GM18511 (cell line): ENCODE measurements at regions not wholly inside any gene's neighbourhood (a gene's known extent, or its start where the extent isn't known, plus 50 kb on each side); places are given as distances from the start of the nearest gene placed in this dataset.
"Not testable (repeated sequence)": the region's sequence is repeated elsewhere in the genome, so short reads cannot be mapped to it uniquely, and the experiment has no call there.

Source experiments
- ATAC-seq: cut with Tn5 transposase; IDR thresholded peaks from one replicate; pipeline ENCODE4 v1.9.1; 2021; ENCODE audit warnings: mild to moderate bottlenecking, moderate library complexity; ENCODE audit not compliant: unreplicated experiment

DNA sequence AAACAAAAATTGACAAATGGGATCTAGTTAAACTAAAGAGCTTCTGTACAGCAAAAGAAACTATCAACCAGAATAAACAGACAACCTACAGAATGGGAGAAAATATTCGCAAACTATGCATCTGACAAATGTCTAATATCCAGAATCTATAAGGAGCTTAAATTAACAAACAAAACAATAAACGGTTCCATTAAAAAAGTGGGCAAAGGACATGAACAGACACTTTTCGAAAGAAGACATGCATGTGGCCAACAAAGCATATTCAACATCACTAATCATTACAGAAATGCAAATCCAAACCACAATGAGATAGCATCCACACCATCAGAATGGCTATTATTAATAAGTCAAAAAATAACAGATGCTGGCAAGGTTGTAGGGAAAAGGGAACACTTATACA lies 50.5 kb upstream of the MED13L start:
- not testable (repeated sequence) for ATAC-seq

DNA sequence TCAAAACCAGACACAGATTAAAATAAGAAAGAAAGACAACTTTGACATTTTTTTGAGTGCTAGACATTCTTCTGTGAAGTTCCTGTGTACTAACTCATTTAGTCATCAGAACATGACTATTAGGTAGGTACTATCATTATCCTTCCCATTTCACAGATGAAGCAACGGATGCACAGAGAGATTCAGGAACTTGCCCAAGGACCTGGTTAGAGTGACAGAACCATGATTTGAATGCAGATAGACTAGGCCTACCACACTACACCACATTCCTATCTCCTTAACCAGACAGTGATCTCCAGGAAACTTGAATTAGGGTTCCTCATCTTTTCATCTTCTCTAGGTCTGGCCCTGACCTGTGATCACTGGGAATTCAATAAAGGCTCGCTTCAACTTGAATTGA lies 54.4 kb upstream of the MED13L start:
- ATAC-seq: no peak

DNA sequence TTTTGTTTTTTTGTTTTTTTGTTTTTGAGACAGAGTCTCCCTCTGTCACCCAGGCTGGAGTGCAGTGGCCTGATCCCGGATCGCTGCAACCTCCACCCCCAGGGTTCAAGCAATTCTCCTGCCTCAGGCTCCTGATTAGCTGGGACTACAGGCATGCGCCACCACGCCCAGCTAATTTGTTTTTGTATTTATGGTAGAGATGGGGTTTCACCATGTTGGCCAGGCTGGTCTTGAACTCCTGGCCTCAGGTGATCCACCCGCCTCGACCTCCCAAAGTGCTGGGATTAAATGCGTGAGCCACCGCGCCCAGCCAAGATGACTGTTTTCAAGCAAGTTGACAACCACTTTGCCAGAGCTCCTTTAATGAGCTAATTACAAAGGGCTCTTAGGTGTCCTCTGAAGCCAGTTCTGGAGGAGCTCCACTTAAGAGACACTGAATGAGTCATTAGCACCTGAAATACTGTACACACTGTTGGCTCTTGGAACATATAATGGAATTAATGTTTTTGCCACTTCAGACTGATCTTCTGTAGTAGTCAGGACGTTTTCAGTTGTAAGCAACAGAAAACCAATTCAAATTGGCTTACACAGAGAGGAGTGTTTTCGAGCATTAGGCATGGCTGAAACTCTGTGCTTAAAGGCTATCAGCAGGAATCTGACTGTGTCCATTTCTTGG lies 55.4 kb upstream of the MED13L start:
- no peak for ATAC-seq

DNA sequence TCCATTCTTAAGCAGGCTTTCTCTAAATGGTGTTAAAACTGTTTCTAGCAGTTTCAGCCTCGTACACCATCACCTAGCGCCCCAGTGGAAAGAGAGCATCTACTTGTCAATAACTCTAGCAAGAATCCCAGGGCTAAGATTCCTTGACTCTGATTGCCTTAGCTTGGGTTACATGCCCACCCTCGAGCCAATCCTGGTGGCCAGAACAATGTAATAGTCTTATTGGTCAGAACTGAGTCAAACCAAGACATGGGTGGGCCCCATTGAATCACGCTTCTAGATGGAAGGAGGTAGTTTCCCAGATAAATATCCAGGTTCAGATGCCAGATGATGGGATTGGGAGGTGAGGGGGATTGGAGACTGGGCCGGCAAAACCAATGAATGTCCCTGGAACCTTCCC lies 55.9 kb upstream of the MED13L start:
- no peak for ATAC-seq

DNA sequence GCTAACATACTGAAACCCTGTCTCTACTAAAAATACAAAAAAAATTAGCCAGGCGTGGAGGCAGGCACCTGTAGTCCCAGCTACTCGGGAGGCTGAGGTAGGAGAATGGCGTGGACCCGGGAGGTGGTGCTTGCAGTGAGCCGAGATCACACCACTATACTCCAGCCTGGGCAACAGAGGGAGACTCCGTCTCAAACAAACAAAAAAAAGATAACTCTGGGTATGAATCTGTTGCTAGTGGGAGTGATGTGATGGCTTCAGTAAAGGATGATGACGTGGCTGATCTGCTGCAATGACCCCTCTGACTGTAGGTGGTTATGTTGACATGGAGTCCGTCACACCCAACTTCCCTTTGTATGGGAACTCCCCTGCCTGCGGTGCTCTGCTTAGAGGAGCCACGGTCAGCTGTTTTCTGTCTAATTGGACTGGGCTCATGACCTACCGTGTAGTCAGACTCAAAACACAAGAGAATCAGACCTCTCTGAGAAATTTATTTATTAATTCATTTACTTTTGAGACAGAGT lies 59.1 kb upstream of the MED13L start:
- ATAC-seq: peak; percentile 81

DNA sequence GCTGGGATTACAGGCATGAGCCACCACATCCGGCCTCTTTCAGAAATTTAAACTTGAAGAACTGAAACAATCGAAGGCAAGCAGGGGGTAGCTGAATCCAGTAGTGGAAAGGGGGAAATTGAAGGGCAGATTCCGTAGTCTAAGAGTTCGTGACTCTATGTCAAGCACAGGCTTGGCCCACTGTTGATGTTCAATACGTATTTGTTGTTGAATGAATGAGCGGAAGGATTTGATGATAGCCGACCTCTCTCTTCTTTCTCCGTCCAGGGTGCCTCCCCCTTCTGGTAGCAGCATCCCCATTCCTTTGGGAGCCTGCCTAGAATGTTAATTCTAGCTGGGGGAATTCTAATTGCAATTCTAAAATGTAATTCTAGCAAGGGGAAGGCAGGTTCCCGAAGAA lies 59.8 kb upstream of the MED13L start:
- ATAC-seq: no peak

DNA sequence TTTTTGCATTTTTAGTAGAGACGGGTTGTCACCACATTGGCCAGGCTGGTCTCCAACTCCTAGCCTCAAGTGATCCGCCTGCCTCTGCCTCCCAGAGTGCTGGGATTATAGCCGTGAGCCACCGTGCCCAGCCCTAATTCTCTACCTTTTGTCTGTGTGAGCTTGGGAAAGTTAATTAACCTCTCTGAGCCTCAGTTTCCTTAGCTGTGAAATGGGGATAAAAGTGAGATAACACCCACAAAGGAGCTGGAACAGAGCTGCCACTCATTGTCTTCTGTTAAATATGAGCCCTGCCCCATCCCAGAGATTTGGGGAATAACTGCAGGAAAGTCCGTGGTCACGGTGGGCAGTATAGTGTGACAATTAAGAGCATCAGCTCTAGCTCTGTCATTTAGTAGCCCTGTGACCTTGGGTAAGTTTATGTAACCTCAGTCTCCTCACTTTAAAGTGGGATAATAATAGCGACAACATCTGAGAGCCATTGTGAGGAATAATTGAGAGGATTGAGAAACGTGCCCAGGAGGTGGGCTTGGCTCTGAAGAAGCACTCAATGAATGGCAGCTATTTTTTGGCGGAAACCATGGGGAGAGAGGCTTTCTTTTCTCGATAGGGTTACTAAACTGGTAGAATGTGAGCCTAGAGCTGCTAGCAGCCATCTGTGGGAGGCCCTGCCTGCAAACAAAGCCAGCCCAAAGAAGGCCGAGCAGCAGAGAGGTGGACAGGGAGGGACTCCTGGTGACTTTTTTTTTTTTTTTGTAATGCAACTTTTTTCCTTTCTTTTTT lies 60.8 kb upstream of the MED13L start:
- ATAC-seq: no peak

DNA sequence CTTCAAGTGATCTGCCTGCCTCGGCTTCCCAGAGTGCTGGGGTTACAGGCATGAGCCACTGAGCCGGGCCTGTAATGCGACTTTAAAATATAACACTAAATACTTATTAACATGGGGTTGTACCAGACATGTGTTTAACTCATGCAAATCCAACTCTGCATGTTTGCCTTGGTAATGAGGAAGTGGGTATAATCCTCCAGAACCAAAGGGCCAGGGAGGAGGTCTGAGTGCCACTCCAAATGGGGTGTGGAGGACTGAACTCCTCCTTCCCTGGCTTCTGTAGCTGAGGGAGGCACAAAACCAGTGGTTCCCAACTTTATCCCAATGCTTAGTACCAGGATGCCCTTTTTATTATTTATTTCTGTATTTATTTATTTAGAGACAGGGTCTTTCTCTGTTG lies 61.6 kb upstream of the MED13L start:
- no peak for ATAC-seq

DNA sequence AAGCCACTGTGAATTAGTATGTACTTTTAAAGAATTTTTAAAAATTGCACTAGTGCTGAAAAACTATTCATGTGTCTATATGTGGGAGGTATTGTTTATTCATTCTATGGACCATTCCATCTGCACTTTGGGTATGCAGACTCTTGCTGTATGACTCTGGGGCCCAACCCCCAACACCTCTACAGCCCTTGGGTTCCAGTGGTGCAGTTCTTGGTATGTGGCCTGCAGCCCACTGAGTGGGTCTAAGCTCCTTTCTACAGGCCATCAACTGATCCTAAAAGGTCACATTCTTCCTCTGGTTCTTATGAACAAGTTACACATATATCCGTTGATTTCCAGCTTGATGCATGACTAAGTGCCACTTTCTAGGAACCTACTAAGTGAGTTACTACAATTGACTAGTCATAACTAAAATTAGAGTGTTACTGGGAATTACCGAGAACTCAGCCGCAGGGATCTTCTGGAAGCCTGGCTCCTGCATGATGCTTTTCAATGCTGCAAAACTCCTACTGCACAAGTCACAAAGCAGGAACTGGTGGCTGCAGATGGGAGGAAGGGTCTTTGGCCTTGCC lies 62.4 kb upstream of the MED13L start:
- no peak for ATAC-seq

DNA sequence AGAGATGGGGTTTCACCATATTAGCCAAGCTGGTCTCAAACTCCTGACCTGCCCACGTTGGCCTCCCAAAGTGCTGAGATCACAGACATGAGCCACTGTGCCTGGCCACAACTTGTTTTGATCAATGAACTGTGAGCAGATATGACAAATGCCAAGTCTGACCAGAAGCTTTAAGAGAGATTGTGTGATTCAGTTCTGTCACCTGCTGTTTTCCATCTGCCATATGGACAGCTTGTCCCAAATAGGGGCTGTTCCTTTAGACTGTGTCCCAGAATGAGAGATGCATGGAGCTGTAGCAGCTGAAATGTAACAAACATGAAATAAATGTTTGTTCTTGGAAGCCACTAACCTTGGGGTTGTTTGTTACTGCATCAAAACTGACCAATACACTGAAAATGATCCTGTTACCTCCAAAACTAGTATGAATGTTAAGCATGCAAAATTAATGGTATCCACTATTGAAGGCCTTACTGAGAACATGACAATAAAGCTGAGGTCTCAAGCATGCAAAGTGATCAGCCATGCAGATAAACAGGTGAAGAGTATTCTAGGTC lies 65.9 kb upstream of the MED13L start:
- ATAC-seq: no peak

DNA sequence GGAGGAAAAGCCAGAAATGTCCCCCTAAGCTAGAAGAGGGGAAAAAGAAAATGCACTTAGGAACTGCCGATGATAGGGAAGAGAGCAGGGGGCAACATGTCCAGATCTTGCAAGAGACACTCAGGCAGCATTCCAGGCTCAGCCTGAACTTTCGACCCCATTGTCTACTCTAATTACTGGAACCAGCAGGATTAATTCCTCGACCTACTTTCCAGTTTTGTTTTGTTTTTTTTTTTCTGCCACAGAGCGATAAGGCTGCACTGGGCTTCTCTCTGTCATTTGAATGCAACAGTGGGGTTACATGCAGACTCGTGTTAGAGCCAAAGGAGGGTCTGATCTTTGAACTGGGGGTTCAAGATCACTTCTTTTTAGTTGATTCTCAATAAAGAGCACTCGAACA lies 68.7 kb upstream of the MED13L start:
- no peak for ATAC-seq

DNA sequence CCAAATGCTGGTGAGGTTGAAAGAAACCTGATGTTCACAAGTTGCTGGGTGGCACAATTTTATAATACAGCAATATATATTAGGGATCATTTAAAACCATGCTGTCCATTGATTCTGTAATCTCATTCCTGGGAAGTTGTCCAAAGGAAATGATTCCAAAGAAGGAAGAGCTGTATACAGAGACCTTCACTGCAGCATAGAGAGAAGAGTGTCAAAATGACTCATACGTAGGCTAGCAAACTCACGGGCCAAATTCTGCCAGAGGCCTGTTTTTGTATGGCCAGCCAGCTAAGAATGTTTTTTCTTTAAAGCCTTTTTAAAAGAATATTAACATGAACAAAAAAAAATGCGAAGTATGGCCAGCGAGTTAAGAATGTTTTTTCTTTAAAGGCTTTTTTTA lies 69.2 kb upstream of the MED13L start:
- no peak for ATAC-seq

DNA sequence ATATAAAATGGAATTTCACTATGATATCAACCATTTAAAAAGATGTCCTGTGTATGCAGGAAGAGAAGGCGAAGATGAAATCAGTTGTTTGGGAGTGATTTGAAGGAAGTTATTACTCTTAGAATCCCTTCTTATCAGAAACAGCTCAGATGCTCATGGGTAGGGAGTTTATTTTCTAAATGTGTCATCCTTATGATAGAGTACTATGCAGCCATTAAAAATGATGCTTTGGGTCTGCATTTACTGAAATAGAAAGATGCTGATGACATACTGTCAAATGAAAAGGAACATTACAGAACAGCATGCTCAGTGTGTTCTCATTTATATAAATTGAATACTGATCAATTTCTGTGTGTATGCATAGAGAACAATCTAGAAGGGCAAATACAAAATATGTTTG lies 69.8 kb upstream of the MED13L start:
- no peak for ATAC-seq

DNA sequence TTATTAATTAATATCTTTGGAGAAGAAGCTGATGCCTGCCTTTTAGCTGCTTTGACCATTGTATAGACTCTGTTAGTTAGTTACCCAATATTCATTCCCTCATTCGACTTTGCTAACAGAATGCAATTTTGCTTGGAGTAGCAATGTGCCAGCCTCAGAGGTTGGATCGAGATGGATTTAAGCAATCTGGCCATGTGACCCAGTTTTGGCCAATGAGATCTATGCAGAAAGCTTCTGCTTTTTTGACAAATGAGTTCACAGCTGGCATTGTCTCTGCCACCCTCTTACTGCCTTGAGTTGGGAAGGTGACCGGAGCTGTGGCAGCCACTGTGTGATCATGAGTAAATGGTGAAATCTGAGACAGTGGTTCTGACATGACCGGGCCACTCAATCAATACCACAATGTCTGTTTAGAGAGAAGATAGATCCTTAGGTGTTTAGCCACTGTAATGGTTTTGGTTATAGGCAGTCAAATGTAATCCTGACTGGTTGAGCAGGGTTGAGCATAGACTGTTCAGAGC lies 74.9 kb upstream of the MED13L start:
- no peak for ATAC-seq

DNA sequence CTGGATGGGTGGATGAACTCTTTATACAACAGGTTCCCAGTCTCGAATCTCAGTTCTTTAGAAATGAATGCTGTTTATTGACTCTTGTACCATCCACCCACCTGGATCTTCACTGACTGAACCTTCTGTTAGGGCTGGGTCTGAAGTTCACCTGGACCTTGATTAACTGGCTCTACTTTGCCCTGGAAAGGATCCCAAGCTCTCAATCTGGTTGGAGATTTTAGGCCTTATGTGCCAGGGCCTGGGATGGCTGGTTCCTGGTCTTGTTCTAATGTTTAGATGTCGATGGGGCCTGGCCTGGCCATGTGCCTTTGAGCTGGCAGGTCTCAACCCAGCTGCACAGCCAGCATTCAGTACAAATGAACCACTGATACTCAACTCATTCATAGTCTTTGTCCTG lies 76.5 kb upstream of the MED13L start:
- no peak for ATAC-seq

DNA sequence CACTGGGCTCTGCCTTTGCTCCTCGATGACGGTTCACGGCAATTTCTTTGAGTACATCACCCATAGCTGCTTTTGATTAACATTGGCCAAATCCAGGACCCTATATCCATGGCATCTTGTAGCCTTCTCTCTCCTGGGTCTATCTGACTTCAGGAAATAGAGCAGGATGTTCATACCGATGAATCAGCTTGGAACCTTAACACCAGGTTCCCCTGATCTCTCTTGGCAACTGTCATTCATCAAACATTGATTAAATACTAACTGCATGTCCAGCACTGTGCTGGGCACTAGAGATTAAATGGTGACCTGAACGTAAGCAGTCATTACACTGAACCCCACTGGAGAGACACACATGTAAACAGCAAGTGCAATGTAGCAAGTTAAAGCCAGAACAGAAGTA lies 77.0 kb upstream of the MED13L start:
- ATAC-seq: no peak

DNA sequence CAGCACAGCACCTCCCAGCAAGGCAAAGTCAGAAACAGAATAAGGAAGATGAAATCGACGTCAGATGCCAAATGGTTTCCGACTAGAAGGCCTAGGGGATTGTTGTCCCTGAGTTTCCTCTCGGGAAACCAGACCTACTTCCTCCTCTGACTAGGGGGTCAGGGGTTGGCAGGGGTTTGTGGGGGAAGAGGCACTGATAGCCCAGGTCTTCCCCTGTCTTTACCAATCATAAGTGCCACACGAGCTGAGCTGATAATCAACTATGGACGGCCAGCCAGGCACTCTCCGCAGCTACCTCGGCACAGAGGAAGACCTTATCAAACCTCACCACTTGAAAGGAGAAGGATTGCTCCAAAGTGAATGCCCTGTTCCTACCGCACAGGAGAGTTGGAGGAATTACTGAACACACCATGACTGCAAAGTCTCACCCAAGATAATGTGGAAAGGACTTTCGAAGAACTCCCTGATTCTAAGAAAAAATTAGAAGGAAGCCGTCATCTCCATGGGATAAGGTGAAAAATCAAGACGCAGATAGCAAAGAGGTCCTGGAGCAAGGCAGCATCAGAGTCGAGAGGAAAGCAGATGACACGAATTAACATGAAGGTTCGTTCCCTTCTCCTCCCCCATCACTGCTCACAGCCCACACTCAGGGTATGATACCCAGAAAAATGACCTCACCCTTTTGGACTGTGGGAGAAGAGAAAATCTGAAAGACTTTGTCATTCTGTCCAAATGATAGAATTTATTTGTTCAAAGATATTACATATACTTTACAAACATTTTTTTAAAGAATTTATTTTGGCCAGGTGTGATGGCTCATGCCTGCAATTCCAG lies 77.7 kb upstream of the MED13L start:
- ATAC-seq: no peak

DNA sequence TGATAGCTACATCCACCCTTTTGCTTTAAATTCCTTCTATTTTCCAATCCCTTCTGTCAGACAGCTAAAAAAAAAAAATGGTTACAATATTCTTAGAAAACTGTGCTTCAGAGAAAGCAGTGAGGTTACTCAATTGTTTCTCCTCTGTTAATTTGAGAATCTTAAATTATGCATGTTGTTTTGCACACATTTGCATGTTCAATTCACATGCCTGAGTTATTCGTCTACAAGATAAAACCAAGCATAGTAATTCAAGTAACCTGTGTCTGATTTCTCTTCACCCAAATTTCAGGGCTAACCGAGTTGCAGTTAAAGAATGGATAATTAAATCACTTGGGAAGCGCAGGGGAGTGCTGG lies 81.0 kb upstream of the MED13L start:
- ATAC-seq: no peak

DNA sequence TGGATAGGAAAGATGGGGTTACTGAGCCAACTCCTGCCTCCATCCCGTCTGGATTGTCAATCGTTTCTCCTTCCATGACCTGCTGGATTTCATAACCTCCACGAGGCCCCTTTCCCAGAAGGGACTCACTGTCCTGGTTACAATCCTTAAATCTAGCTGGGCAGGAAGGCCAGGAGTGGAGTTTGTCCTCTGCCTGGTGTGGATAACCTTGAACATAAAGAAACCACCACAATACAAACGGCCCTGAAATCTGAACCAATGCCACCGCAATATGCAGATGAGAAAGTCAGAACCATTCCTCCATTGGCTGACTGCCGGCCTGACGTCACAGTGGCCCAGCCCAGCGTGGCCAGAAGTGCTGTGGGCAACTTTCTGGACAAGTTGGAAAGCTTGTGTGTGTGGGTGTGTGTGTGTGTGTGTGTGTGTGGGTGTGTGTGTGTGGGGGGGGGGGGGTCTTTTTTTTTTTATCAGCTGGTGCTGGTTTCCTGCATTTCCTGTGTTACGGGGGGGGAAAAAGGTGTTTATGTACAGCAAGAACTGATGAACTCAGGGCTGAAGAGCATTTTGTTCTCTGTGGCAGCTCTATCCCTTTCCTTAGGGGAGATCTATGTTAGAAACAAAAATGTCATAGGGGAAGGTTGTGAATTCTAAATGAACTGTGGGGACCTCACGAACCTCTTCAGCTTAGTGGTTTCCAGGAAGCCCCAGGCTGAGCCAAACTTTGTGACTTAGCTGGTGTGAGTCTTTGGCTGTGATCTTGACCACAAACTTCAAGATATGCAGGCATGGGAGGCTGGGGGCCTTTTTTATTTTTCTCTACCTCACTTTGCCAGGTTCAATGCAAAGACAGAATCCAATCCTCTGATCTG lies 81.6 kb upstream of the MED13L start:
- ATAC-seq: no peak
